Stimulated activated CD4-positive, alpha-beta T cell treated with anti-CD3 and anti-CD28 coated beads, Interleukin-1b, Interleukin-23, amount 100 ng/mL, for 24 hours (primary cell): ENCODE measurements at regions not wholly inside any gene's neighbourhood (a gene's known extent, or its start where the extent isn't known, plus 50 kb on each side); places are given as distances from the start of the nearest gene placed in this dataset.

ENCODE experiments used
- DNase-seq, 4 experiments: peaks; one replicate each; pipeline ENCODE4 v3.0.0-alpha.2; 2020; ENCODE audit warnings: low read depth in 4 of 4, low spot score in 1 of 4

DNA sequence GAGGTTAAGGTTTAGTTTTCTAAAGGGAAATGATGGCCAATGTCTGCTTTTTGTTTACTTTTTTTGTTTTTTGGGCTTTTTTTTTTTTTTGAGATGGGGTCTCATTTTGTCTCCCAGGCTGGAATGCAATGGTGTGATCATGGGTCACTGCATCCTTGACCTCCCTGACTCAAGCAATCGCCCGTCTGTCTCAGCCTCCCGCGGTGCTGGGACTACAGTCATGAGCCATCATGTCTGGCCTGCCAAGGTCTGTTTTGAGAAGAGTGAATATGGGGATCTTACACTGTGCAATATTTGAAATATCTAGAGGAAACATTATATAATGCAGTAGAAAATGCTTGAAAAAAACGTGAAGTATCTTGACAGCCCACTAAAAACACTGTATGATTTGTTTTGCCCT lies 162.5 kb downstream of the GASK1B start:
- no peak for DNase-seq

DNA sequence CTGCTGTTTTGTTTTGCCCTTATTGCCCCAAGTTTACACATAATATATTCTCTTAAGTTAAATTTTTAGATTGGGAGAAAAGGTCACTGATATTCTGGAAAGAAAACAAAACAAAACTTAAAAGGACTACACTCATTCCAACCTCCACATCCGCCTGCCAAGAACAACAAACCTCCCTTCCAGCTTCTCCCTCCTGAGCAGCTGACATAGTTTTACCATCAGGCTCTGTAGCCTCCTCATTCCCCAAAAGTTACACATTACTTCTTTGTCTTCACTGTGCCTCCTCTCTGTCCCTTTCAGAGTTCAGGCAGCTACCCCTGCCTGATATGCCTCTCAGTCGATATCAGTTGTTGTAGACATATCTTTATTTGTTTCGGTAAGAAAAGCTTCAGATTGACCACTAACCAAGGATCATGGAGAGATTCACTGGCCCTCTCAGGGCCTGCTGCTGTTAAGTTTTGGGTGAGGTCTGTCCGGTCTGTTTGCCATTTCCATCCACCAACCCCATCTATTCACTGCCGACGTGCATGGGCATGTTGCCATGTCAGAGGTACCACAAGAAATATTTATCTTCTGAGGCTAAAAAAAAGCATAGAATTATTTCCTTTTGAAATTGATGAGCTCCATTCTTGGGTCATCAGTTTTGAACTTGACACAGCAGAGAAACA lies 164.1 kb downstream of the GASK1B start:
- no peak for DNase-seq

- no peak for DNase-seq
Observed at GRCh38 chr4:158007566-158007965, 165.3 kb downstream of the GASK1B start.

DNA sequence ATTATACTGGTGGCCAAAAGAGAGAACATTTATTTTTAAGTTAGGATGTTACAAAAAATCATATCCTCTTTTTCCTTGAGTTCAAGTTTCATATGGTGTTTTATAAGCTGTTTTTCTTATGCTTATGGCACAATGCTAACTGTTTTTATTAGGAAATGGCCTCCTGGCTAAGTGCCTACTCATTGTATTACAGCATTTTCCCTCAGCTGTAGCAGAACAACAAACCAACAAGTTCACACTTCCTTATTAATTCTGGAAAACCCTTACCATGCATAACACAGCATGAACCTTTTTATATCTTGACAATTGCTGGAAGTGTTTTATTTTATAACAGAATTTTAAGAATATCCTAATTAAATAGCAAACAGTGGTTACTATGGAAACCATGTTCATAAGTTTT lies 165.8 kb downstream of the GASK1B start:
- DNase-seq, result no peak

GRCh38 chr4:158005021-158005420 lies 167.8 kb downstream of the GASK1B start:
- no peak for DNase-seq

GRCh38 chr4:158004101-158004500 lies 168.7 kb downstream of the GASK1B start:
- DNase-seq, result no peak

DNA sequence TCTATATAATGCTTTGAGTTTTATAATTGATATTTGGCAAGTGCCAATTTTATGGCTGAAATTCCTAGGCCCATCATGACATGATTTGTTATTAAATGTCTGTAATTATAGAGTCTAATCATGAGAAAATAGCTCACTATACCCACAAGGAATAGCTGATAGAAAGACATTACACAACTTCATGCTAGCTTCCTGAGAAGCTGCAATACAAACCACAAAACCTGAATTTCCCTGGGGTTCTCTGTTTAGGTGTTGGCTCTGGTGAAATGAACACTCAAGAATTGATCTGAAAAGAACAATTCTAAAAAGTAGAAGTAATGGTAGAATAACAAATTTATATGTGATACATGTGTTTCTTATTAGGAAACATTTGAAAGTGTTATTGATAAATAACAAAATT lies 169.6 kb downstream of the GASK1B start:
- DNase-seq, result no peak

- no peak for DNase-seq
Observed at GRCh38 chr4:158002173-158002572, 170.7 kb downstream of the GASK1B start.

GRCh38 chr4:158001756-158002155 lies 171.1 kb downstream of the GASK1B start:
- no peak for DNase-seq

- no peak for DNase-seq
Observed at GRCh38 chr4:157999723-158000122, 173.1 kb downstream of the GASK1B start.

DNA sequence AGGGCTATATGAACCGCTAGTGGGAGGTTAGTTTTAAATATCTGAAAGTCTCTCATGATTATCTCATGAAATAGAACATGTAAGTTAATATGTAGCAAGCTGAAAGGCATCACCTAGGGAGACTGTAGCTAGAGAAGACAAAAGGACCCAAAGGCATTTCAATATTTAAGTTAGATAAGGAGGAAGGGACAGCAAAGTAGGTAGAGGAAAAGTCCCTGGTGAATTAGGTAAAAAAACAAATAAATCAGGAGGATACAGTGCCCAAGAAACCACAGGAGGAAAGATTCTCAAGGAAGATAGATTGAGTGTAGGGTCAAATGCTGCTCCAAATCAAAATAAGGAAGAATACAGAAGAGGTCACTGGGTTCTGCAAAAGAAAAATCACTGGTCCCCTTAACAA lies 175.5 kb downstream of the GASK1B start:
- DNase-seq, result no peak

- no peak for DNase-seq
Observed at GRCh38 chr4:157996061-157997028, 176.5 kb downstream of the GASK1B start.

DNA sequence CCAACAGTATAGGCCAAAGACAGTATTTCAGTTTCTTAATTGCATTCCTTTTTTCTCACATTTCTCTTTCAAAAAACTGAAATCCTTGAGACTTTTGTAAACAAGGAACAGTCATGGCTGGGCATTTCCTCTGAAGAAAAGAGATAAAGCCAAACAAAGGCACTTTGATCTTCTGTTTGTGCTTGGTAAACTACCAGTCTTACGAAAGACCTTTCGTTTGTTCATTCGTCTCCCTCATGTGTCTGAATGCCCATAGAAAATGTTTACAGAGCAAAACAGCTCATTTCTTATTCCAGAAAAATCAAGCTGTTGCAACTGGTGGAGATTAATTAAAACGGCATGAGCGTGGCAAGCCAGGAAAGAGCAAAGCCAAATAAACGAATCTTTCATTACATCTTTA lies 178.0 kb downstream of the GASK1B start:
- DNase-seq, result no peak

DNA sequence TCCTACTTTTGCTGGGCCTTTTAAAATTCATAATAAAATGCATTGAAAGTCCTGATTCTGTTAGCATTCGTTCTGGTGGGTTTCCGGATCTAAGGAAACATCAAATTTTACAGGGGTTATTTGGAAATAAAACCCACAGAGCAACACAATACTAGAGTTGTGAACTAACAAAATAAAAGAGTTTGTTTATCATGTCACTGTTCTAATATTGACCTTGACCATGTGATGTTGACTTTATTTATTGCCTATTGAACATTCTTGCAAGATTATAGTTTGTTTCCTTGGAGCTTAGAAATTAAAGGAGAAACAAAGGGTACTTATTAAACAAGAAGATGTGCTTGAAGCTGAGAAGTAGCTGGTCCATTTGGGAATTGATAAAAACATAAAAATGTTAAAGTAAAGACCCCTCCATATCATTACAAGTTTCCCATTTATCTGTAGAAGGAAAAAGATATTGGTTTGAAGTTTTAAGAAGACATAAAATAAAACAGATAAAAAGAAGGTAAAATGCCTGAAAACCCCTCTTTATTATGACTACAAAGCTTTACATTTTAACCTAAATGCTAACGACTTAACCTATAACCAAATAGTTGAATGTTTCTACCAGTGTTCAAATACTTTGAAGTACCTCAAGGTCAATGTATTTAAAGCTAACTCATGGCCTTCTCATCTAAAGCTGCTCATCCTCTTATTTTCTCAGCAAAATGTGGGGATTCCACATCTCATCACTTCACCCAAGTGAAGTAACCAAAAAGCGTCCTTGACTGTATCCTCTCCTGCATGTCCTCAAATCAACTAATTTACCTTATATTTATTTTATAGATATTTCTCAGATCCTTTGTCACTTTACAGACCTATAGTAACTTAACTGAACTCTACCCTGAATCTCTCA lies 179.6 kb downstream of the GASK1B start:
- DNase-seq, result no peak

DNA sequence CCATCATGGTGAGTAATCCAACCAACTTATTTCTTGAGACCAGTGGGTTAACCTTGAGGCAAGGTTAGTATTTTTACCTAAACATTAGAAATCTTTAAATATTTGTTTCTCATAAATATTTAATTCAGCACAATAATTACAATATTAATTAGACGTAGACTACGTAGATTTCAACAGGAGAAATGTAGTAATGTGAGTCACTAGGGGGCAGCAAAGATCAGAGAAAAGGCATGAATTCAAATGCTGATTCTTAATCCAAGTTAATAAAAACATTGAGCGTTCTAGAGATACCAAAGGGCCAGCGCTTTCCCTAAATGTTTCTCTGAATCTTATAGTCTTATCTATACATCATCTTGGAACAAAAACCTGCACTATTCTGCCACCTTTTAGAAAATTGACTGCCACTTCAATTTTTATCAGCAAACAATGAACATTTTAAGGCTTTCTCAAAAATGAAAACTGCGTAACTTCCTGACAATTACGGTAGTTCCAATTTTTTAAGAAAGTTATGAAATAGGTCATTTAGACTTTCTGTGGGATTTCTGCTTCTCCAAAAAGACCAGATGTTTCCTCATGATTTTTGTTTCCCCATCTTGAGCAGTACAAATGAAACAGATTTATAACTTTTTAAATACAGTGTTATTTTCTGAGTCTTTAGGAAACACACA lies 180.7 kb downstream of the GASK1B start:
- peak in 1 of 4 experiments; percentile 8 for DNase-seq

- no peak for DNase-seq
Observed at GRCh38 chr4:157988641-157989040, 184.2 kb downstream of the GASK1B start.

- no peak for DNase-seq
Observed at GRCh38 chr4:157984285-157984911, 188.4 kb downstream of the GASK1B start.

- DNase-seq, result no peak
Observed at GRCh38 chr4:157983300-157983699, 189.5 kb downstream of the GASK1B start.

DNA sequence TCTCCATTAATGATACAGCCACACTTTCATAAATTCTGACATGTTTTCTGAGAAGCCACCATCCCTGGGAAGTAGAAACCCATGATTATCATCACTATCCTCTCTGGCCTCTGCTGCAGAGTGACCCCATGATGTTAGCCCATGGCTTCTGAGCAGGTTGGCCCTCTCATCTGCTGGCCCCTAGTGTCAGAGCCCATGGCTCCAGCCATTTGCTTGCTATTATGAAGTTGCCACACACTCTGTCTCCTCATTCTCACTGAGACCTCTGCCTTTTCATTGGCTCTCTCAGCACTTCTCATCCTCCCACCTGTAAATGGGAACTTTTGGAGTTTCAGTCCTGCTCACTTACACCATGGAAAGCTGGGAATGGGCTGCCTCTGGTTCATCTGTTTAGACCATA lies 192.7 kb downstream of the GASK1B start:
- no peak for DNase-seq

DNA sequence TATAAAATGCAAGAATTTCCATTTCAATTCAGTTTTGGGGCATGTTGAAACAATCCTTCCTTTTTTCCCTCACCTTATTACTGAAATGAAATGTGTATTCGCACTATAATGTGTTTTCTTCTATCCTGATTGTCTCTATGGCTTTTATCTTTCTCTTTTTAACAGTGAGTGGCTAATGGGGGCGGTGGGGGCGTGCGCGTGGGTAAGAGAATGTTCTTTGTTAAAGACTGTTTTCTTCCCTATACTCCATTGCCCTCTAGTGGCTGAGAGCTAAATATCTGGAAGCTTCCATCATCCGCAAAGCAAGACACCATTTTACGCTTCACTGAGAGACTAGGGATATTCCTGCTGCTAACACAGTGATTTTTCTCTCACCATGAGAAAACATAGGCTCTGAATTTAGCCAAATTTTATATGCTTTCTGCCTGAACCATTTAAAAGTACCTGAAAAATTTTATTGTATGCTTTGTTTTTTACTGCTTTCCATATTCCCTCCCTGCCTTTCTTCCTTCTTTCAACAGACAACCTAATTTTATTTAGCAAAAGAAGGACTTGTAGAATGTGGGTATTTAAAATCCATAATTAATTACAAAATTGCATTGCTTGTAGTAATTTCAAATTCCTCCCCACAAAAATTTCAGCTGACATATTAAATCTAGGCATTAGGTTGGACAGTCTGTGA lies 194.0 kb downstream of the GASK1B start:
- DNase-seq, result peak in 1 of 4 experiments; percentile 1
